ENCODE measurements at regions not wholly inside any gene's neighbourhood (a gene's known extent, or its start where the extent isn't known, plus 50 kb on each side); places are given as distances from the start of the nearest gene placed in this dataset.

DNA sequence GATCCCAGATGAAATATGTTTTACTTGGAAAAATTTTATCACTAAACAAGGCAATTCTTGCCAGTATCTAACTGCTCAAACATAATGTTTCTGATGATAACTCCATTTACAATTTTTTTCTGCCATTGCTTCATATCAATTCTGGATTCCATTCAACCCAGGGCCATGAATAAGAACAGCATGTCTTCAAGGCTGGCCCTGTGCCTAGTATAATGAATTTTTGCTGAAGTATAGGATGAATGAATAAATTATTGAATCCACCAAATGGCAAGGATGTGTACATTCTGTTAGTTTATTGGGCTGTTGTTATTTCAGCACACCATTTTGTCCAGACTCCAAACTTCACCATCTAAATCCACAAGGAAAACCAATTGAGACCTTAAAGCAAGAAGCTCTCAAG is 414.7 kb downstream of the HS3ST3B1 start:
- H3K27ac ChIP-seq (ENCODE audit: low read length), result no peak overlapping the region
- H3K9ac ChIP-seq (ENCODE audit: low read length), result no peak overlapping the region
- no peaks in the 10 kb centered on the region for H4K20me1 ChIP-seq (ENCODE audit: insufficient read depth, low read length)
- no peaks in the 10 kb centered on the region for H3K4me1 ChIP-seq (ENCODE audit: low read length)
- H3K9me2 ChIP-seq (replicated peaks; ENCODE audit: insufficient read depth, low read length), result no peaks in the 10 kb centered on the region
- no peaks in the 10 kb centered on the region for H3K27me3 ChIP-seq (replicated peaks; ENCODE audit: insufficient read depth, low read length)
- no peaks in the 10 kb centered on the region for H3F3A ChIP-seq (ENCODE audit: insufficient read depth, low read length)
- no peak overlapping the region for H3K4me2 ChIP-seq (ENCODE audit: low read depth, low read length)
- TF ChIP-seq EZH2phosphoT487 (IDR thresholded peaks at IDR 0.05; ENCODE audit: low read length), result no peak
- no peak for TF ChIP-seq EZH2 (optimal IDR thresholded peaks at IDR 0.05; ENCODE audit: low read depth, low read length)
- TF ChIP-seq, protein P1, sequence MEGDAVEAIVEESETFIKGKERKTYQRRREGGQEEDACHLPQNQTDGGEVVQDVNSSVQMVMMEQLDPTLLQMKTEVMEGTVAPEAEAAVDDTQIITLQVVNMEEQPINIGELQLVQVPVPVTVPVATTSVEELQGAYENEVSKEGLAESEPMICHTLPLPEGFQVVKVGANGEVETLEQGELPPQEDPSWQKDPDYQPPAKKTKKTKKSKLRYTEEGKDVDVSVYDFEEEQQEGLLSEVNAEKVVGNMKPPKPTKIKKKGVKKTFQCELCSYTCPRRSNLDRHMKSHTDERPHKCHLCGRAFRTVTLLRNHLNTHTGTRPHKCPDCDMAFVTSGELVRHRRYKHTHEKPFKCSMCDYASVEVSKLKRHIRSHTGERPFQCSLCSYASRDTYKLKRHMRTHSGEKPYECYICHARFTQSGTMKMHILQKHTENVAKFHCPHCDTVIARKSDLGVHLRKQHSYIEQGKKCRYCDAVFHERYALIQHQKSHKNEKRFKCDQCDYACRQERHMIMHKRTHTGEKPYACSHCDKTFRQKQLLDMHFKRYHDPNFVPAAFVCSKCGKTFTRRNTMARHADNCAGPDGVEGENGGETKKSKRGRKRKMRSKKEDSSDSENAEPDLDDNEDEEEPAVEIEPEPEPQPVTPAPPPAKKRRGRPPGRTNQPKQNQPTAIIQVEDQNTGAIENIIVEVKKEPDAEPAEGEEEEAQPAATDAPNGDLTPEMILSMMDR (IDR thresholded peaks at IDR 0.05; ENCODE audit: low read length), result no peak
- H2AFZ ChIP-seq (ENCODE audit: low read length), result no peak overlapping the region
- no peaks in the 10 kb centered on the region for H3K9me3 ChIP-seq (replicated peaks; ENCODE audit: insufficient read depth, low read length)
- no peak overlapping the region for H3K4me3 ChIP-seq (ENCODE audit: low read length)
- no peaks in the 10 kb centered on the region for H3K79me2 ChIP-seq (ENCODE audit: low read length)
- no peak for DNase-seq
- H3K36me3 ChIP-seq (replicated peaks; ENCODE audit: insufficient read depth, low read length), result no peaks in the 10 kb centered on the region

- no peak for DNase-seq
- Histone ChIP-seq H3K27ac (ENCODE audit: low read length) (no peak overlapping the region), H3K27me3 (replicated peaks; ENCODE audit: insufficient read depth, low read length) (no peaks in the 10 kb centered on the region), H3K4me2 (ENCODE audit: low read depth, low read length) (no peak overlapping the region), H3F3A (ENCODE audit: insufficient read depth, low read length) (no peaks in the 10 kb centered on the region), H3K36me3 (replicated peaks; ENCODE audit: insufficient read depth, low read length) (no peaks in the 10 kb centered on the region), H3K79me2 (ENCODE audit: low read length) (no peaks in the 10 kb centered on the region), H3K4me1 (ENCODE audit: low read length) (no peaks in the 10 kb centered on the region), H4K20me1 (ENCODE audit: insufficient read depth, low read length) (no peaks in the 10 kb centered on the region), H3K9me3 (replicated peaks; ENCODE audit: insufficient read depth, low read length) (no peaks in the 10 kb centered on the region), H3K9ac (ENCODE audit: low read length) (no peak overlapping the region), H2AFZ (ENCODE audit: low read length) (no peak overlapping the region), H3K9me2 (replicated peaks; ENCODE audit: insufficient read depth, low read length) (no peaks in the 10 kb centered on the region), H3K4me3 (ENCODE audit: low read length) (no peak overlapping the region)
- TF ChIP-seq EZH2 (optimal IDR thresholded peaks at IDR 0.05; ENCODE audit: low read depth, low read length) (no peak), EZH2phosphoT487 (IDR thresholded peaks at IDR 0.05; ENCODE audit: low read length) (no peak)
- TF ChIP-seq, protein P1 (IDR thresholded peaks at IDR 0.05; ENCODE audit: low read length), result no peak
These were observed 411.7 kb downstream of the HS3ST3B1 start for GRCh38 chr17:14712611-14713021.

- Histone ChIP-seq H3K4me1 (ENCODE audit: low read length) (no peaks in the 10 kb centered on the region), H3K27ac (ENCODE audit: low read length) (no peak overlapping the region), H4K20me1 (ENCODE audit: insufficient read depth, low read length) (no peaks in the 10 kb centered on the region), H3K4me3 (ENCODE audit: low read length) (no peak overlapping the region), H3K9me3 (replicated peaks; ENCODE audit: insufficient read depth, low read length) (no peaks in the 10 kb centered on the region; the same call in 1 of the 2 replicates), H3F3A (ENCODE audit: insufficient read depth, low read length) (no peaks in the 10 kb centered on the region), H3K27me3 (replicated peaks; ENCODE audit: insufficient read depth, low read length) (no peaks in the 10 kb centered on the region), H3K9ac (ENCODE audit: low read length) (no peak overlapping the region), H3K36me3 (replicated peaks; ENCODE audit: insufficient read depth, low read length) (no peaks in the 10 kb centered on the region), H3K9me2 (replicated peaks; ENCODE audit: insufficient read depth, low read length) (no peaks in the 10 kb centered on the region), H2AFZ (ENCODE audit: low read length) (no peak overlapping the region), H3K79me2 (ENCODE audit: low read length) (no peaks in the 10 kb centered on the region), H3K4me2 (ENCODE audit: low read depth, low read length) (no peak overlapping the region)
- TF ChIP-seq EZH2 (optimal IDR thresholded peaks at IDR 0.05; ENCODE audit: low read depth, low read length) (no peak), EZH2phosphoT487 (IDR thresholded peaks at IDR 0.05; ENCODE audit: low read length) (no peak)
- TF ChIP-seq, protein P1 (IDR thresholded peaks at IDR 0.05; ENCODE audit: low read length), result no peak
- no peak for DNase-seq
These were observed 403.2 kb downstream of the HS3ST3B1 start for GRCh38 chr17:14704121-14704520.
